K562 (cell line): ENCODE measurements at regions not wholly inside any gene's neighbourhood (a gene's known extent, or its start where the extent isn't known, plus 50 kb on each side); places are given as distances from the start of the nearest gene placed in this dataset.

Experiments used
- ATAC-seq: fragments of 200-7000 bp; cut with Tn5 transposase; 3 replicates; pipeline ENCODE4 v1.9.1; 2020; ENCODE audit warnings: moderate library complexity
- BruUV-seq: library from RNA; stranded (reverse); fragments of 400-500 nt; replicated peaks from 2 replicates; lab custom pipeline; 2021; lab: Mats Ljungman, UMichigan
- CTCF ChIA-PET: fragments of 300-600 bp; formaldehyde crosslinking; extraction: SDS; loops from one replicate; lab custom pipeline; 2021; ENCODE audit warnings: low intra/inter-chr PET ratio; lab: Yijun Ruan, JAX
- POLR2A ChIA-PET: fragments of 300-600, 350-650 bp; sonication (Branson Sonifier 250); formaldehyde crosslinking; extraction: SDS; loops from one replicate; lab custom pipeline; 2021; ENCODE audit warnings: antibody characterized with exemption, inconsistent platforms; lab: Yijun Ruan, JAX
- DNase-seq, 4 experiments: peaks; one replicate each; pipeline versions ENCODE4 v3.0.0 to v3.0.0-alpha.2; 2011 to 2018; ENCODE audit warnings: low spot score in 3 of 4, mixed read lengths in 3 of 4; ENCODE audit errors: extremely low read depth in 1 of 4
- FAIRE-seq: peaks from 2 replicates; lab custom pipeline; 2011; peaks lifted over from hg19 to GRCh38; lab: Jason Lieb, UNC
- H2AFZ ChIP-seq: 2 replicates; pipeline ENCODE4 v1.6.0; 2011; ENCODE audit warnings: low read depth, low read length, control low read depth, inconsistent platforms
- H3K27ac ChIP-seq: fragments of 200-600 bp; 3 replicates; pipeline ENCODE4 v1.8.0; 2011; ENCODE audit warnings: low read depth, mild to moderate bottlenecking, control low read depth, inconsistent platforms, low read length, moderate library complexity, mixed read lengths; ENCODE audit errors: extremely low read depth
- H3K27me3 ChIP-seq, 2 experiments: fragments of 300-600 bp in 1 of 2; 2 replicates in 1 of 2; 3 replicates in 1 of 2; pipeline versions ENCODE4 v1.6.0 to v1.8.0; 2011; ENCODE audit warnings: inconsistent platforms in 2 of 2, low read length in 2 of 2, mild to moderate bottlenecking in 1 of 2, mixed read lengths in 1 of 2, moderate library complexity in 1 of 2; ENCODE audit not compliant: control insufficient read depth in 2 of 2, insufficient read depth in 2 of 2
- H3K36me3 ChIP-seq: fragments of 300-600 bp; 3 replicates; pipeline ENCODE4 v1.8.0; 2011; ENCODE audit warnings: mild to moderate bottlenecking, low read length, inconsistent platforms; ENCODE audit not compliant: control insufficient read depth, insufficient read depth
- H3K4me1 ChIP-seq, 2 experiments: fragments of 200-600 bp in 1 of 2; replicated peaks in 1 of 2; 2 replicates in 1 of 2; 3 replicates in 1 of 2; pipeline versions ENCODE4 v1.5.1 to v1.8.0; 2011; ENCODE audit warnings: inconsistent platforms in 2 of 2, low read length in 2 of 2, mild to moderate bottlenecking in 1 of 2, mixed read lengths in 1 of 2, moderate library complexity in 1 of 2; ENCODE audit not compliant: control insufficient read depth in 2 of 2, insufficient read depth in 2 of 2
- H3K4me2 ChIP-seq: 2 replicates; pipeline ENCODE4 v1.6.1; 2011; ENCODE audit warnings: low read length, control low read depth, inconsistent platforms, mixed read lengths; ENCODE audit not compliant: insufficient read depth
- H3K4me3 ChIP-seq: fragments of 200-600 bp; sonication (generic), shearing (Covaris generic); 2 replicates; pipeline ENCODE4 v1.5.1; 2016; ENCODE audit warnings: control low read depth, inconsistent platforms
- H3K79me2 ChIP-seq: fragments of 200-600 bp; 3 replicates; pipeline ENCODE4 v1.8.0; 2011; ENCODE audit warnings: low read length, inconsistent platforms; ENCODE audit not compliant: control insufficient read depth, insufficient read depth
- H3K9ac ChIP-seq, 2 experiments: 2 replicates each; pipeline versions ENCODE4 v1.6.0 to v1.6.1; 2011; ENCODE audit warnings: low read depth in 2 of 2, low read length in 2 of 2, control low read depth in 1 of 2, inconsistent platforms in 1 of 2, mild to moderate bottlenecking in 1 of 2, mixed read lengths in 1 of 2; ENCODE audit not compliant: insufficient read depth in 1 of 2
- H3K9me1 ChIP-seq: one replicate; pipeline ENCODE4 v1.6.0; 2011; ENCODE audit warnings: inconsistent platforms, mild to moderate bottlenecking, low read length, moderate library complexity; ENCODE audit not compliant: control insufficient read depth, insufficient read depth
- H3K9me3 ChIP-seq: replicated peaks from 2 replicates; pipeline ENCODE4 v1.5.1; 2011; ENCODE audit warnings: low read depth, low read length, inconsistent platforms; ENCODE audit not compliant: control insufficient read depth, insufficient read depth
- H4K20me1 ChIP-seq: replicated peaks from 2 replicates; pipeline ENCODE4 v1.6.1; 2011; ENCODE audit warnings: low read length, inconsistent platforms, mixed read lengths; ENCODE audit not compliant: control insufficient read depth, insufficient read depth
- ATF1 ChIP-seq, 2 experiments: fragments of 450-650 bp in 1 of 2; IDR thresholded peaks; 2 replicates each; pipeline ENCODE4 v1.6.1; 2016; ENCODE audit warnings: missing compliant biosample characterization in 1 of 2, missing genetic modification characterization in 1 of 2
- BACH1 ChIP-seq: fragments of 200-800 bp; sonication (Bioruptor generic); IDR thresholded peaks from 2 replicates; pipeline ENCODE4 v1.6.1; 2016; ENCODE audit warnings: missing genetic modification characterization, missing compliant biosample characterization
- CBFA2T3 ChIP-seq: fragments of 450-650 bp; IDR thresholded peaks from 2 replicates; pipeline ENCODE4 v1.6.1; 2017
- EHMT2 ChIP-seq: fragments of 450-650 bp; IDR thresholded peaks from 2 replicates; pipeline ENCODE4 v1.6.1; 2018; ENCODE audit warnings: antibody characterized with exemption
- FIP1L1 ChIP-seq: fragments of 200-400 bp; formaldehyde crosslinking; IDR thresholded peaks from 2 replicates; pipeline ENCODE4 v1.6.1; 2018; ENCODE audit warnings: mild to moderate bottlenecking, low read depth, low read length; ENCODE audit not compliant: poor library complexity, severe bottlenecking
- FOXM1 ChIP-seq, 2 experiments: fragments of 450-650 bp in 1 of 2; sonication (generic) in 1 of 2; formaldehyde crosslinking in 1 of 2; IDR thresholded peaks; 2 replicates each; pipeline versions ENCODE4 v1.6.1 to v1.9.0; 2017 to 2022; ENCODE audit warnings: low read depth in 2 of 2, mild to moderate bottlenecking in 2 of 2, missing genetic modification reagents in 1 of 2, moderate library complexity in 1 of 2
- KAT7 ChIP-seq: sonication (generic); formaldehyde crosslinking; IDR thresholded peaks from 2 replicates; pipeline ENCODE4 v1.8.0; 2022; ENCODE audit warnings: missing genetic modification reagents, mild to moderate bottlenecking, borderline replicate concordance
- KLF1 ChIP-seq: fragments of 450-650 bp; IDR thresholded peaks from 2 replicates; pipeline ENCODE4 v1.6.1; 2016; ENCODE audit warnings: missing genetic modification characterization, missing compliant biosample characterization
- NCOA1 ChIP-seq: fragments of 450-650 bp; IDR thresholded peaks from 2 replicates; pipeline ENCODE4 v1.6.1; 2016; ENCODE audit warnings: low read depth
- NFE2L1 ChIP-seq: fragments of 450-650 bp; IDR thresholded peaks from 2 replicates; pipeline ENCODE4 v1.6.1; 2016; ENCODE audit warnings: missing genetic modification characterization, low read depth, mild to moderate bottlenecking, missing compliant biosample characterization, moderate library complexity, borderline replicate concordance
- NR3C1 ChIP-seq: sonication (generic); formaldehyde crosslinking; IDR thresholded peaks from 2 replicates; pipeline ENCODE4 v1.8.1; 2022; ENCODE audit warnings: missing genetic modification reagents
- PML ChIP-seq: IDR thresholded peaks from 2 replicates; pipeline ENCODE4 v1.6.1; 2012; ENCODE audit warnings: low read length, inconsistent platforms
- POLR2B ChIP-seq: fragments of 450-650 bp; IDR thresholded peaks from 2 replicates; pipeline ENCODE4 v1.6.1; 2018; ENCODE audit warnings: low read depth; ENCODE audit not compliant: partially characterized antibody
- RAD51 ChIP-seq: fragments of 450-650 bp; IDR thresholded peaks from 2 replicates; pipeline ENCODE4 v1.7.1; 2016; ENCODE audit warnings: low read depth, mild to moderate bottlenecking, borderline replicate concordance
- SMC3 ChIP-seq: conservative IDR thresholded peaks from 2 replicates; pipeline ENCODE4 v1.6.1; 2011; ENCODE audit warnings: low read depth, low read length, improper control_type of control experiment; ENCODE audit not compliant: insufficient read depth
- SOX6 ChIP-seq: fragments of 450-650 bp; IDR thresholded peaks from 2 replicates; pipeline ENCODE4 v1.6.1; 2014; ENCODE audit warnings: mild to moderate bottlenecking
- TAF7 ChIP-seq: fragments of 450-650 bp; IDR thresholded peaks from 2 replicates; pipeline ENCODE4 v1.6.1; 2016; ENCODE audit warnings: missing genetic modification characterization, missing compliant biosample characterization
- ZKSCAN1 ChIP-seq: fragments of 150-350 bp; IDR thresholded peaks from 2 replicates; pipeline ENCODE4 v1.6.1; 2016; ENCODE audit warnings: low read depth, low read length
- ZNF583 ChIP-seq: fragments of 250-450 bp; sonication (Bioruptor Pico); IDR thresholded peaks from 2 replicates; pipeline ENCODE4 v1.4.0; 2020
- WGBS: fragments of 100-300 bp; shearing (Covaris generic); methylation state at CpG from one replicate; pipeline ENCODE4 v1.1.6; 2016; ENCODE audit warnings: low coverage, mixed read lengths; ENCODE audit not compliant: insufficient coverage; ENCODE audit errors: missing lambda C conversion rate; 5-methylcytosine and 5-hydroxymethylcytosine counted together
- in situ Hi-C: fragments of 300-500 bp; cut with MboI; formaldehyde crosslinking; loops from 4 replicates; pipeline ENCODE4 v1.15.0; 2018; ENCODE audit warnings: inconsistent platforms, mixed read lengths
- intact Hi-C: fragments of 100-400 bp; cut with micrococcal nuclease; formaldehyde crosslinking; loops from 2 replicates; pipeline ENCODE4 v1.14.2; 2022
- TF ChIP-seq, protein P1 (sequence below): sonication (generic); formaldehyde crosslinking; IDR thresholded peaks from 2 replicates; pipeline ENCODE4 v1.8.1; 2022; ENCODE audit warnings: missing genetic modification reagents
- TF ChIP-seq, protein P2 (sequence below), 2 experiments: IDR thresholded peaks; 2 replicates each; pipeline ENCODE4 v1.6.1; 2011; ENCODE audit warnings: borderline replicate concordance in 1 of 2, control low read depth in 1 of 2, low read depth in 1 of 2, low read length in 1 of 2, mild to moderate bottlenecking in 1 of 2, mixed read lengths in 1 of 2, moderate library complexity in 1 of 2; ENCODE audit not compliant: insufficient read depth in 1 of 2, insufficient read length in 1 of 2, poor library complexity in 1 of 2, severe bottlenecking in 1 of 2; ENCODE audit errors: extremely low read depth in 1 of 2

DNA sequence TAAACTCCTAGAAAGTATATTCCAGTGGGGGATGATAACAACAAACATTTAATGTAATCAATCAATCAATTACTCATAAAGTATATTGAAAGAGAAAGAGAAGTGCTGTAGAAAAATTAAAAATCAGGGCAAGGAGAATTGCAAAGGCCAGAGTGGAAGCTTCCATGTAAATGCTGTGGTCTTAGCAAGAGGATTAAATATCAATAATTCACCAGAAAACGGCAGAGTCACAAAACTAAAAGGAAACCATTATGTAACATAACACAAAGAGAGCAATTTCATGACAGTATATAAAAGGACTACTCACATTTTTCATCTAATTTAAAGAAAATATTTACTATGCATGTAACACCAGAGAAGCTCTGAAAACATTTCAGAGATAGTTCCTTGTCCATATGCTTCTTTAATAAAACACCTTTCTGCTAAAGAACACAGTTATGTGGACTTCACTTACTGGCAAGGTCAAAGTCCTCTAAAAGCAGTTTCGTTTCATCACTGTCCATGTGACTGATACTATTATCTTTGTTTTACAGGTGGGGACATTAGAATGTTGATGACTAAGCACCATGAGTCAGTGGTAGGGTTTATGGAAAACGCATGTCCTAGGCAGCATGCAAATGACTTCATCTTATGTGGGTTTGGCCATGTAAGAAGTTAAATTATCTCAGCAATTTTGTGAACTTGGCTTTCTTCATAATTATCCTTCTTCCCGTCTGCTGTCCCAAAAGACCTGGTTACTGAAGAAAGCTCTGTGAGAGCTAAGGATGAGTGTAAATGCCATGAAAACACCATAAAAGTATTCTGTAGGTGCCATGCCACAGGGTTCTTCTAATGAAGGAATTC is 185.8 kb upstream of the TENT5A start:
- H3K27ac ChIP-seq: peak overlapping the region; percentile 86
- peak; percentile 95 for FAIRE-seq
- intact Hi-C loops: loop anchor here (1.0 kb wide), 1 partner anchor 185 kb away; no protein-coding TSS in a partner anchor
- TF ChIP-seq ZNF583 (CRISPR knock-in tag) (no peak), PML (no peak), EHMT2 (peak; percentile 57), ATF1 (CRISPR knock-in tag; IDR thresholded peaks at IDR 0.05) (no peak), ATF1 (tag; IDR thresholded peaks at IDR 0.05) (peak; percentile 71), FIP1L1 (no peak), CBFA2T3 (peak; percentile 89), SMC3 (no peak), FOXM1 (IDR thresholded peaks at IDR 0.05; ENCODE audit: low read depth) (peak; percentile 53), FOXM1 (CRISPR knock-in tag; IDR thresholded peaks at IDR 0.05; ENCODE audit: low read depth) (no peak), NFE2L1 (no peak), KLF1 (tag) (no peak), NR3C1 (CRISPR knock-in tag) (no peak), KAT7 (CRISPR knock-in tag) (no peak), POLR2B (no peak), BACH1 (tag) (peak; percentile 56; the same call in 1 of the 2 replicates), SOX6 (peak; percentile 71), NCOA1 (peak; percentile 63; the same call in 1 of the 2 replicates), TAF7 (tag) (no peak), RAD51 (peak; percentile 83), ZKSCAN1 (no peak)
- TF ChIP-seq, protein P1, sequence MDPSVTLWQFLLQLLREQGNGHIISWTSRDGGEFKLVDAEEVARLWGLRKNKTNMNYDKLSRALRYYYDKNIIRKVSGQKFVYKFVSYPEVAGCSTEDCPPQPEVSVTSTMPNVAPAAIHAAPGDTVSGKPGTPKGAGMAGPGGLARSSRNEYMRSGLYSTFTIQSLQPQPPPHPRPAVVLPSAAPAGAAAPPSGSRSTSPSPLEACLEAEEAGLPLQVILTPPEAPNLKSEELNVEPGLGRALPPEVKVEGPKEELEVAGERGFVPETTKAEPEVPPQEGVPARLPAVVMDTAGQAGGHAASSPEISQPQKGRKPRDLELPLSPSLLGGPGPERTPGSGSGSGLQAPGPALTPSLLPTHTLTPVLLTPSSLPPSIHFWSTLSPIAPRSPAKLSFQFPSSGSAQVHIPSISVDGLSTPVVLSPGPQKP: no peak
- TF ChIP-seq, protein P2, sequence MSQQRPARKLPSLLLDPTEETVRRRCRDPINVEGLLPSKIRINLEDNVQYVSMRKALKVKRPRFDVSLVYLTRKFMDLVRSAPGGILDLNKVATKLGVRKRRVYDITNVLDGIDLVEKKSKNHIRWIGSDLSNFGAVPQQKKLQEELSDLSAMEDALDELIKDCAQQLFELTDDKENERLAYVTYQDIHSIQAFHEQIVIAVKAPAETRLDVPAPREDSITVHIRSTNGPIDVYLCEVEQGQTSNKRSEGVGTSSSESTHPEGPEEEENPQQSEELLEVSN (IDR thresholded peaks at IDR 0.05; ENCODE audit: borderline replicate concordance in 1 of 2, extremely low read depth in 1 of 2, insufficient read depth in 1 of 2, insufficient read length in 1 of 2, low read depth in 1 of 2, low read length in 1 of 2, poor library complexity in 1 of 2, severe bottlenecking in 1 of 2): peak in 1 of 2 experiments; percentile 16

More for the DNA sequence above, 185.8 kb upstream of the TENT5A start:
- Histone ChIP-seq H3K4me2 (peak overlapping the region; percentile 59), H3K4me3 (no peak overlapping the region), H3K9me1 (no peaks in the 10 kb centered on the region), H3K9ac (peak overlapping the region in 1 of 2 experiments; percentile 58; a peak in 2 of 4 replicates), H3K27me3 (no peaks in the 10 kb centered on the region), H3K79me2 (no peaks in the 10 kb centered on the region), H3K9me3 (no peaks in the 10 kb centered on the region), H4K20me1 (no peaks in the 10 kb centered on the region), H3K36me3 (no peaks in the 10 kb centered on the region), H3K4me1 (peaks cover 0 to 24% of the 10 kb centered on the region in 2 experiments; a peak in 3 of 5 replicates), H2AFZ (peak overlapping the region; percentile 83)
- in situ Hi-C loops: no loop called here
- DNase-seq (peak; percentile 51 to 84 (median 63)), ATAC-seq (peak; percentile 96)
- ChIA-PET POLR2A (interaction anchor here (0.6 kb wide), 1 partner anchor 1569 kb away, joined by 3 read pairs; no protein-coding TSS in a partner anchor), CTCF (no interaction called here)
- WGBS: 0% methylated on average over 4 of the region's 4 CpGs
- TSS peak; percentile 82 for BruUV-seq
